ENCODE measurements at regions not wholly inside any gene's neighbourhood (a gene's known extent, or its start where the extent isn't known, plus 50 kb on each side); places are given as distances from the start of the nearest gene placed in this dataset.
"Not testable (repeated sequence)": the region's sequence is repeated elsewhere in the genome, so short reads cannot be mapped to it uniquely, and the experiment has no call there.

GRCh38 chr16:59543641-59544040 is 809.5 kb upstream of the GOT2 start:
- DNase-seq = no peak

GRCh38 chr16:59540621-59541020 is 806.5 kb upstream of the GOT2 start:
- DNase-seq = no peak

- DNase-seq = no peak
Measured at GRCh38 chr16:59535298-59535697, 801.2 kb upstream of the GOT2 start.

GRCh38 chr16:59527206-59527997 is 793.3 kb upstream of the GOT2 start:
- DNase-seq = no peak

GRCh38 chr16:59522826-59523225 is 788.7 kb upstream of the GOT2 start:
- DNase-seq = no peak

GRCh38 chr16:59518721-59519120 is 784.6 kb upstream of the GOT2 start:
- DNase-seq = not testable (repeated sequence)

GRCh38 chr16:59514651-59515050 is 780.5 kb upstream of the GOT2 start:
- DNase-seq = no peak

GRCh38 chr16:59510008-59510424 is 775.9 kb upstream of the GOT2 start:
- DNase-seq = no peak

- DNase-seq = no peak
Measured at GRCh38 chr16:59500601-59501000, 766.5 kb upstream of the GOT2 start.

- DNase-seq = no peak
Measured at GRCh38 chr16:59487067-59487466, 753.0 kb upstream of the GOT2 start.

GRCh38 chr16:59484833-59485516 is 750.9 kb upstream of the GOT2 start:
- DNase-seq = no peak

- peak in 1 of 2 donors; percentile 1 for DNase-seq
Measured at GRCh38 chr16:59478838-59479237, 744.7 kb upstream of the GOT2 start.

- DNase-seq = no peak
Measured at GRCh38 chr16:59470556-59470955, 736.4 kb upstream of the GOT2 start.

GRCh38 chr16:59469266-59469665 is 735.1 kb upstream of the GOT2 start:
- DNase-seq = peak in 1 of 2 donors; percentile 10

- DNase-seq = no peak
Measured at GRCh38 chr16:59463776-59464175, 729.7 kb upstream of the GOT2 start.

GRCh38 chr16:59459806-59460205 is 725.7 kb upstream of the GOT2 start:
- DNase-seq = no peak

- no peak for DNase-seq
Measured at GRCh38 chr16:59455497-59455896, 721.4 kb upstream of the GOT2 start.

- not testable (repeated sequence) for DNase-seq
Measured at GRCh38 chr16:59450513-59450912, 716.4 kb upstream of the GOT2 start.

- DNase-seq = no peak
Measured at GRCh38 chr16:59440502-59440901, 706.4 kb upstream of the GOT2 start.

- DNase-seq = no peak
Measured at GRCh38 chr16:59432896-59433295, 698.8 kb upstream of the GOT2 start.

- DNase-seq = no peak
Measured at GRCh38 chr16:59432276-59432675, 698.2 kb upstream of the GOT2 start.

GRCh38 chr16:59424714-59425273 is 690.7 kb upstream of the GOT2 start:
- no peak for DNase-seq
